Esophagus muscularis mucosa (tissue), 4 donors: ENCODE measurements at regions not wholly inside any gene's neighbourhood (a gene's known extent, or its start where the extent isn't known, plus 50 kb on each side); places are given as distances from the start of the nearest gene placed in this dataset.

Experiments used
- CTCF ChIP-seq, 3 experiments: fragments of 200-600 bp in 2 of 3; fragments of 450-650 bp in 1 of 3; sonication (generic) in 2 of 3; IDR thresholded peaks; one replicate each; pipeline ENCODE4 v1.5.1; 2017 to 2019; ENCODE audit warnings: antibody characterized with exemption in 3 of 3, mild to moderate bottlenecking in 2 of 3, moderate library complexity in 1 of 3
- EP300 ChIP-seq: sonication (generic); formaldehyde crosslinking; IDR thresholded peaks from one replicate; pipeline ENCODE4 v1.6.1; 2017; ENCODE audit warnings: antibody characterized with exemption
- POLR2A ChIP-seq: fragments of 450-650 bp; IDR thresholded peaks from one replicate; pipeline ENCODE4 v1.6.1; 2017; ENCODE audit warnings: antibody characterized with exemption, moderate library complexity, mild to moderate bottlenecking, low read depth
- POLR2AphosphoS5 ChIP-seq, 2 donors: sonication (generic); formaldehyde crosslinking; IDR thresholded peaks; one replicate each; pipeline ENCODE4 v1.6.1; 2017; ENCODE audit warnings: antibody characterized with exemption in 2 of 2

- no peak for TF ChIP-seq POLR2A
- no peak for TF ChIP-seq CTCF (IDR thresholded peaks at IDR 0.05)
- no peak for TF ChIP-seq EP300
- no peak for TF ChIP-seq POLR2AphosphoS5 (IDR thresholded peaks at IDR 0.05)
Observed at GRCh38 chr20:22438926-22439325, 145.4 kb downstream of the FOXA2 start.
